ENCODE measurements at regions not wholly inside any gene's neighbourhood (a gene's known extent, or its start where the extent isn't known, plus 50 kb on each side); places are given as distances from the start of the nearest gene placed in this dataset.

DNA sequence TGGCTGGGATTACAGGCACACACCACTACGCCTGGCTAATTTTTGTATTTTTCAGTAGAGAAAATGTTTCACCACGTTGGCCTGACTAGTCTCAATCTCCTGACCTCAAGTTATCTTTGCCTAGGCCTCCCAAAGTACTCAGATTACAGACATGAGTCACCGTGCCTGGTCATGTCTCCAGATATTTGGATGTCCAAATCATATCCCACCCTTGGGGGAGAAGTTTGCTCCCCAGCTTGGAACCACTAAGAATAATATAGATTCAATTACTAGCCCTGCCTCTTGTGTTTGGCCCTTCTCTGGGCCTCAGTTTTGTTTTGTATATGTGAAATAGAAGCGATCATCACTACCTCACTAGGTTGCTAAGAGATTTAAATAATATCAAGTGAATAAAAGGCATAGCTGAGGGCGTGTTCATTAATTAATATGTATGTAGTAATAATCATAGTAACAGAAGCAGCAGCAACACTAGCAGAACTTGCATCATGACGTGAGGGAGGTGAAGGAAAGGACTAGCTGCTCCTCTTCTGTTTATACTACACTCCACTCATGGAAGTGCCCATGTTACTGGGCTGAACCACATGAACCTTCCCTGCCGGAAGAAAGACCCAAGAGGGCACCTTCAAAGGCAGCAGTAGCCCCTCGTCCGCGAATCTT lies 253.6 kb upstream of the XYLT1 start:
- no peak for DNase-seq

DNA sequence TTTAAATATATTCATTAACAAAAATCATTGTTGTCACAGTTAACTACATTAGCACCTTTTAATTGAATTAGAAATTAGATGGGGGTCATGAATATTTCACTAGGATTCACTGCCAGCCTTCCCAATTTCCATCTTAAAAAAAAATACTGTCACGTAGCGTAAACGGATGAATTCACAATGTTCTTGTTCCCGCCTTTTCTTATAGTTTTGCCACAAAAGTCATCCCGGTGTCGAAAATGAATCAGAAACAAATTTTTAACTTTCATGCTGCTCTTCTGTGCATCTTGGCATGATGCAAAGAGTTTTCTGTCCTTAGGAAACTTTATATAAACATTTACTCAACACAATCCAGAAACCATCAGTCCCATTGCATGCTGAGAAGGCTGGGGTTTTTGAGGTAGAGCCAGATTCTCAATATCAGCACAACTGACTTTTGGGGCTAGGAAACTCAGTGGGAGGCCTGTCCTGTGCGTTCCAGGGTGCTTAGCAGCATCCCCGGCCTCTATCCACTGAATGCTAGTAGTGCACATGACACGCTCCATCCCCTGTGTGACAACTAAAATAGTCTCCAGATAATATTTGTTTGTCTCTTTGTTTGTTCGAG lies 252.9 kb upstream of the XYLT1 start:
- DNase-seq, result no peak

DNA sequence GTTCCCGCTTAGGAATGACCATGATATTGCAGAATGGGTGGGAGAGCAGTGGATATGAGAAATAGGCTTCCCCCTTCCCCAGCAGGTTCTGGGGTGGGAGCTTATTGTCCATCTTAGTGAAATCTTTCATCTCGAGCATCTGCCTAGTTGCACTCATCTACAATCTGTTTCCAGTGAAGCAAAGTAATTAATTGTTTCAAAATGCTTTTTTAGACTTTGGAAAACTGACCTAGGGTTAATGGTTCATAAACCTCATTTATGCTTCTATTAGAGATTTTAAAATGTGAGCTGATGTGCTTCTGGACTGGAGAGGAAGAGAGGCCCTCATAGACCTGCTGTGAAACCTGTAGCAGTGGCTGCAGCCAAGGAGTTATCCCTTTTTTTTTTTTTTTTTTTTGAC lies 247.7 kb upstream of the XYLT1 start:
- no peak for DNase-seq

DNA sequence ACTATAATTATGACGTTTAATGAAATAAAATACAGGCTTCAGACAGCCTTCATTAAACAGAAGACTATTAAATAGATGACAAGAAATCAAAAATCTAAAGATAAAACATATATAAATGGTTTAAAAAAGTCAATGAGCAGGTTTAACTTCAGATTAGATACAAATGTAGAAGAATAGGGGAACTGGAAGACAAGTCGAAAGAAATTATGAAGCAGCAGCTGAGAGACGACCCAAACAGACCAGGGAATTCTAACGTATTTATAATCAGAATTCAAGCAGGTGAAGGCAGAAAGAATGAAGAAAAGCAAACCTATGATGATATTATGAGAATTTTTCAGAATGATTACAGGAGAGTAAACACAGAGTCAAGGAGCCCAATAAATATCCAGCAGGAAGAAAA lies 235.1 kb upstream of the XYLT1 start:
- no peak for DNase-seq

DNA sequence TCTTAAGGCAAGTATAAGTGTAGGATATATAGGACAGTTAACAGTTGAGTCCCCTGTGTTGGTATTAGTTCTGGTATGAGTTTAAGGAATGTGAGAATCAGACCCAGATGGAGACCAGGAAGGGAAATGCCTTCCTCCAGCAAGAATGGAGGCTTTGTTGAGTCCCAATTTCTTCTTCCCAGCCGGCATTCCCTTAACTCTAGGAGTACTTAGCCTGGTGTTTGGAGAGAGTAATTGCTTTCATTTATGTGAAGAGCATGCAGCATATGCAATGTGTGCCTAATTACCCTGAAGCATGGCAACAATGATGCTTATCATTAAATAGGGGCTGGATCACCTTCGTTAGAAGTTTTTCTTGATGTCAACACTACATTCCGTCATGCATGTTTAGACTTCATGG lies 225.9 kb upstream of the XYLT1 start:
- no peak for DNase-seq

DNA sequence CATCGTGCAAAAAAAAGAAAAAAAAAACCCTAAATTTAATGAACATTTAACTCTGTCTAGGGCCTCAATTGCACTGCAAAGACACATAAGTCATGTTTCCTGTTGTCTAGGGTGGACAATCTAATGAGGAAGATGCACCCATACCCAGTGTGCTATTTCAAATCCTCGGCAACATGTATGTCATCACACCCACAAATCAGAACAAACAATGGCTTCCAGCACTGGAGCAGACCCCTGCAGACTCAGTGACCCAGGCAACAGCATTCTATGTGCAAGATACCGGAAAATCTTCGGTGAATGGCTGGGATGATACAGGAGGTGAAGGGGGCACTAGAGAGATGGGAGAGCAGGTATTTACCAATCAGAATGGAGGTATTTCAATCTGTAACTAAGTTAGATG lies 221.7 kb upstream of the XYLT1 start:
- DNase-seq, result no peak

DNA sequence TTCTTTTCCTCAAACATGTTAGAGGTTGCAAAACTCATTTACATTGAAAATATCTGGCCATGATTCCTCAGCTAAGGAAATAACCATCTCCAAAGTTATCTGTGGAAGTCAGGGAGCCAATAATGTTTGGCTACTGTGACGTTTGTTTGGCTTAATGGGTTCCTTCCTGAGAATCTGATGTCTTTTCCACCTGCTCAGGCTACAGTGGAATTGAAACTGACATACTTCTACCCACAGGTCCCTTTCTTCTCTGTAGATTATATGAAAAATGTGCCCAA lies 221.1 kb upstream of the XYLT1 start:
- no peak for DNase-seq

DNA sequence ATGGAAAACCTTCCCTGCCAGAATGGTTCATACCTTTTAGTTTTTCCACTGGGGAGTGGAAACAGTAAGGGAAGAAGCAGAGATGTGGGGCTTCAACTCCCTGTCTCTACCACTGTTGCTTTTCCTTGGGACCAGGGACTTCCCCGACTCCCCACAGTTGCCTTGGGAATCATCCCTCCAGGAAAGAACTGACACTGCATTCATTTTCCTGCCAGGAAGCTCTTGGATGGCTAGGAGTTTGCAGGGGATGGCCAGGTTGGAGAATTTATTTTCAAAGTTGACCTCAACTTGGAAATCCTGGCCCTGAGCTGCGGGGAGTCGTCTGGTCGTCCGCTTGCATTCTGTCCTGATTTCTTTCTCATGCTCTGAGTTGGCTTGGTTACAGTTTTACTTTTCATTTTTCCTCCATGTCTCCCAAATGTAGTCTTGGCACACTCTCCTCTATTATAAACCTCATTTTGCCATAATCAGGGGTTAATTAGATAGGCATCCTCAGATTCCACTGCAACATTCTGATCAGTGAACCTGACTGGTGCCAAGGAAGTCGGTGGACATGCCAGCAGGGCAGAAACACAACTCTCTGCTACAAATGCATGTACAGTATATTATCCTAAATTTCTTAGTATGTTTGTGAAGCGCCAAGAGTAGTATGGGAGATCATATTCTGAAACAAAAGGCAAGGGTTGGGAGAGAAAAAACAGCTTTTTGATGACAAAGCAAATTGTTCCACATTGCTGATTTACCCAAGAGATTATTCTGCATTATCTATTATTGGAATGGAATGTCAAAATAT lies 220.5 kb upstream of the XYLT1 start:
- no peak for DNase-seq

DNA sequence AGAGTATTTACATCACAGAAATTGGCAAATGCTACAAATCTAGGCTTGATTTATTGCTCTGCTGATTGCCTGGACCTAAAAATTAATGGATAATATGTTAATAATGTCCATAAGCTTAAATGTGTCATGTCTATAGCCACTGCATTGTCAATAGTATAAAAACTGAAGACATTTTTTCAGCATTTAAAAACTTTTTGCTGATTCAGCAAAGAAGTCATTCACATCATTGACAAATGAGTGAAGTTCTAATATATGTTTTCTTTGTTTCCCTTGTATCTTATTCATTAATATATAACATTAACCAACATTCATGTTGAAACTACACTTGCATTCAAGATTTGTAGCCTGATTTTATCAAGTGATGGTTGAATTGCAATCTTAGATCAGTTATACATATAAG lies 214.7 kb upstream of the XYLT1 start:
- DNase-seq, result no peak

DNA sequence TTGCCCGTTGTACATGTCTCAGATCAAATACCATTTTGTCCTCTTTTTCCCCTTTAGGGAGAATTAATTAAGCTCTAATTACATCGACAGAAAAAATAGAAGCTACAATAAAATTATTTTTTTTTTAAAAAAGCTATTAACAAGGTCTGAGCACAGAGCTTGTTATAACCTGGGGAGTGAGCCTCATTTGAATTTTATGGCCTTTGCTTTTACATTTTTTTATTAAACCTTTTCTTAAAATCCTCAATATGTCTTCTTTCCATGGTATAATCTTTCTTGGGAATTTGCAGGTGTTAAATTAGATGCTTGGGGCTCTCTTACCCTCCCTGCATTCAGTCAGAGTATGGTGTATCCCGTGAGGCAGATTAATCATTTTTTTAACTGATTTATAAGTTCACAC lies 212.5 kb upstream of the XYLT1 start:
- DNase-seq, result no peak

DNA sequence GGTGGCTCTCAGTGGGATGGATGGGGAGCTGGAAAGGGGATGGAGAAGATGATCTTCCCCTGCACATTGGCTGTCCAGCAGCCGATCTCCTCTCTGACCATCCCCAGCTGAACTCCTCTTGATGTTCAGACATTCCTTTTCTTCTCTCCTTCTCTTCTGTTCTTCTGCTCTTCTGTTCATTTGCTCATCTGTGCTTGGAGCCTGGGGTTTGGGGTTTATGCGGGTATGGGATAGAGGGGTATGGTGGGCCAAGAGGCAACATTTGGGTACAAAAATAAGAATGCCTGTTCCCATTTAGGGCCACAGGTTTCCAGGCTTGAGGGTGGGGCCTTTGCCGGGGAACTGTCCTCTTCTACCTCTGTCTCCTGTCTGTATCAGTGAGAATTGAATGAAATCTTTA lies 205.4 kb upstream of the XYLT1 start:
- no peak for DNase-seq

DNA sequence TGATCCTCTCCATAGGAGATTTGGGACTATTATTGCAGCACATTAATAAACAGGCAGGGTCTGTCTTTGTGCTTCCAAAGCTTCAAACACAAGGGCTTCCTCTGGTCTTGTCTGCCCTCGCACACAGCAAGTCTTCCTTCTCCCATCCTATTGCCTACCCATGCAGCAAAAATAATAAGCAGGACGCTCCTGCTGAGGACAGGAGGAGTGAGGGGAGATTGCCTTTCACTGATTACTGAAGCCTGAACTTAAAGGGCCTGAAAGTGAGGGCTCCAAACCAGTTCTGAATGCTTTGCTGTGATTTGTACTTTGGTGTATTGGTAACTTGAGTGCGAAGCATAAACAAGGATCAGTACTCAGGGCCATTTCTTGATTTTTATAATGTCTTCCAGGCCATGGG lies 197.6 kb upstream of the XYLT1 start:
- no peak for DNase-seq

DNA sequence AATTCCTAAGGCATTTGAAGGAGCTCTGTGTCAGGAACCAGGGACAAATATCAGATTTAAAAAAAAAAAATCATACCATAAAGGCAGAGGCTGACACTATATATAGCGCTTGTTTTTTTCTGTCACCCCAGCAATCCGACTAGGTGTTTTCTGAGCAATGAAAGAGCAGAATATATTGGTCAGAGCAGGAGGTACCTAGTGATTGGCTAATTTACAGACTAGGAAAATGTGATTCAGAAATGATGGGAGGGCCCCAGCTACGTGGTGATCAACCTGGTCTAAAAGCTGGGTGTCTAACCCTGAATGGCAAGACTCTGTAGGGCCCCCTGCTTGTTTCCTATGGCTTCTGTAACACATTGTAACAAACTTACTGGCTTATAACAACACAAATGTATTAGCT lies 195.5 kb upstream of the XYLT1 start:
- no peak for DNase-seq

DNA sequence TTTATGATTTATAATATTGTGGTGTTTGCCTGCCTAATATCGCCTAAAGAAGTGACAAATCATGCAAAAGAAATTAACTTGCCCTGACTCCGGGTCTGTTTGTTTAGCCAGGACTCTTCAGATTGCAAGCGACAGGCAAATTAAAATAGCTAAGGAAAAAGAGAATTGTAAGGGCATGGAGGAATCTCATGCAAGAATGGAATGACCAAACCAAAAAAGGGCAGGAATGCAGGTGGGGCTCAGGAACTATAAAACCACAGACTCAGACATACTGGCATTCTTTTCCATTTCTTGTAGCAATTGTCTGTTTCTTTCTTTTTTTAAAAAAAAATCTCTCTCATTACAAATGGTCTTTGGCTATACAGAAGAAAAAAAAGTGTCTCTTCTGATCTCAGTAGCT lies 188.1 kb upstream of the XYLT1 start:
- DNase-seq, result no peak

DNA sequence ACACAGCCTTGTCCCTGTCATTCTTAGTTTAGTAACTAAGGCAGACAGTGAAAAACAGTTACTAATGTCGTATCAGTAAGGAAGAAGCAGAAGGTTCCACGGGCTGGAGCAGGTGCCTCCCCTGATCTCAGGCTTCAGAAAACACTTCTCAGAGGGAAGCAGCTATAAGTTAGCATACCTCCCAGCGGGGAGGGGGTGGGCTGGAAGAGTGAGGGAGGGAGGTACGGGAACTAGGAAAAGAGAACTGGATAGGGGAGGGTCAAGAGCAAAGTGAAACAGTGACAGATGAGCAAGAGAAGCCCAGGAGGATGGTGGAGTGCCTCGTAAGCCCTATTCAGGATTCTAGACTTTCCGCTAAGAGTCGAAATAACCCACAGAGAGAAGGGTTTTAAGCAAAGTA lies 186.3 kb upstream of the XYLT1 start:
- no peak for DNase-seq

DNA sequence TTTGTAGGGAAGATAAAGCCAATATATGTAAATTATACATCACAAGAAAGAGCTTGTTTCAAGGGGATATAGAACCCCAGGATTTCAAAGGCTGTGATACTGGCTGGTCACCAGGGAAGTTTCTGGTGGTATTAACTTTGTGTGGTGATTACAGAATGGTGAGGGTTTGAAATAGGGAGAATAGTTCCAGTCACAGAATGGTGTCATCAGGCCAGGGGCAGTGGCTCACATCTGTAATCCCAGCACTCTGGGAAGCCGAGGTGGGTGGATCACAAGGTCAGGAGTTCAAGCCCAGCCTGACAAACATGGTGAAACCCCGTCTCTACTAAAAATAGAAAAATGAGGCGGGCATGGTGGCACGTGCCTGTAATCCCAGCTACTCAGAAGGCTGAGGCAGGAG lies 183.8 kb upstream of the XYLT1 start:
- no peak for DNase-seq

DNA sequence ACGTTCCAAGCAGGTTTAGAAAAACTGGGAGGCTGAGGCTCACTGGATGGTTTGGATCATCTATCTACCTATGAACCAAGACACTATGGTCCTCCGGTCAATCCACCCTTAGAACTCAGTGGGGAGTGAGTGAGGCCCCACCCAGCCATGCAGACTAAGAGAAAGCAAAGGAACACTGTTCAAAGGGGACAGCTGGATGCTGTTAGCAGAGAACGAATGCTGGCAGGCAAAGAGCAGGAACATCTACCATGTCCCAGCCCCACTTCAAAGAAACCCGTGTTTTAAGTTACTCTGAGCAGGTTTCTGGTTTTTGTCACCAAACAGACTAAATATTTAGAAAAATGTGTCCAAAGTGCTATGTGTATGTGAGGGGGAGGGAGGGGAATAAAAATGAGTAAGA lies 183.4 kb upstream of the XYLT1 start:
- no peak for DNase-seq

DNA sequence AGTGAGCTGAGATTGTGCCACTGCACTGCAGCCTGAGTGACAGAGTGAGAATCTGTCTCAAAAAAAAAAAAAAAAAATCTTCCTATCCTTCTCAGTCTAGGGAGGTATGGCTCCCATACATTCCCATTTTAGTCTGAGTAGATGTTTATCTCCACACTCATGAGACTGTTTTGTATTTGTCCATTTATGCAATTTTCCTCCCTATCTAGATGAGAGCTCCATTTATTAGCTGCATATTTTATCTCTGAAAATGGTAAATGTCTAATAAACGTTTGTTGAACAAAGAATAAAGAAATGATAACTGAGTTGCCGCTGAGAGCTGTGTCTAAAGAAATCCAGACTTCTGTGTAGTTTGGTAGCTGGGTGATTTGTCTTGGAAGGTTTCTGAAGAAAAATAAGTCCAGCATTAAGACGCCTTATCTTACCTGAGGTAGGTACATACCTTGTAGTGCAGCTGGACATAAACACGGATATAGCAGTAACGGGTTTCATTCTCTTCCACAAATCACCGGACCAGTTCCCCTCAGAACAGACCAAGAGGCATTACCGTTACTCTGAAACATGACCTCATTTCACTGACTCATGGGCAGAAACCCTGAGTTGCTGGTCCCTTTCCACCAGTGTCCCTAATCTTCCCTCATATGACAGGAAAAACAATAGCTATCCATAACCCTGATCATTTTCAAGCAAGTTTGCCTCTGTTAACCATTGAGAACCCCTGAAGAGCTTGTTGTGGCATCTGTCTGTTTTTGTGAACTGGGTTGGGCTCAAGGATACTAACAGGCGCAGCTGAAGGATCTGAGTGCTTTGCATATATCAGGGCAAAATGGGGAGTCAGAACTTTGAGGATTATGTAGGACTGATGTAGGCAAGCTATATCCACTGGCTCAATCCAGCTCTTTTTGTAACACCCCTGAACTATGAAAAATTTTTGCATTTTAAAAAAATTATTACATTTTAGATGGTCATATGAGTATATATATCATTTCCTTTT lies 177.4 kb upstream of the XYLT1 start:
- no peak for DNase-seq

DNA sequence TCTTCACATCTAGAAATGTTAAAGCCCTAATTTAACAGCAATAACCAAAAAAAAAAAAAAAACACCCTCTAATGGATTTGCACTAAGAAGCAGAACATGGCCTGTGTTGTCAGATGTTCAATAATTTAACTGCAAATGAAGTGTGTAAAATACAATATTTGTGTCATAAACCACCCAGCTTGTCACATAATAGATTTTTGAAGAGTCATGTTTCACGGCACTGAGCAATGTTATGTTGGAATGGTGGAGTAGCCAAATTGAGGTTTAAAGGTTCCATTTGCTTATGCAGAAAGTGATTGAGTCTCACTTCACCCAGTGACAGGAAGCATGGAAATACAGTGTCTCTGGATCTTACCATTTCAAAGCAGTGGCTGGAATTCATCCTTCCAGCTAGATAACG lies 173.2 kb upstream of the XYLT1 start:
- DNase-seq, result no peak

DNA sequence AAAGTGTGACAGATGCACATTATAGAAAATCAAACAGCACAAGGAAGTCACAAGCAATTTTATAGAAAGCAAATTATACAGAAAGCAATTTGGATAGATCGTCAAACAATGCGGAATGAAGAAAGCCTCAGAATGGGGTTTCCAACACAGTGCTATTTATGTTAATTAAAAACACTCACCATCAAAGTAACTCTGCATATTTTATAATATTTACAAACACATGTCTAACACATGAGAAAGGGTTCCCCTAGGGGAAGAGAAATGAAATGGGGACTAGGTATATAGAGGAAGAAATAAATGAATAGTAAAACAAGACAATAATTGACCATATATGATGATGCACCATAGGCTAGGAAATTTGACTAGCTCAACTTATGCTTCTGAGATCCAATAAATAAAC lies 171.2 kb upstream of the XYLT1 start:
- no peak for DNase-seq

DNA sequence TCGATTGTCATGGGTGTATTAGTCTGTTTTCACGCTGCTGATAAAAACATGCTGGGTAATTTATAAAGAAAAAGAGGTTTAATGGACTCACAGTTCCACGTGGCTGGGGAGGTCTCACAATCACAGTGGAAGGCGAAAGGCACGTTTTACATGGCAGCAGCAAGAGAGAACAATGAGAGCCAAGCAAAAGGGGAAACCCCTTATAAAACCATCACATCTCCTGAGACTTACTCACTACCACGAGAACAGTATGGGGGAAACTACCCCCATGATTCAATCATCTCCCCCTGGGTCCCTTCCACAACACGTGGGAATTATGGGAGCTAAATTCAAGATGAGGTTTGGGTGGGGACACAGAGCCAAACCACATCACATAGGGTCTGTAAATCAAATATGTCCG lies 167.4 kb upstream of the XYLT1 start:
- no peak for DNase-seq

DNA sequence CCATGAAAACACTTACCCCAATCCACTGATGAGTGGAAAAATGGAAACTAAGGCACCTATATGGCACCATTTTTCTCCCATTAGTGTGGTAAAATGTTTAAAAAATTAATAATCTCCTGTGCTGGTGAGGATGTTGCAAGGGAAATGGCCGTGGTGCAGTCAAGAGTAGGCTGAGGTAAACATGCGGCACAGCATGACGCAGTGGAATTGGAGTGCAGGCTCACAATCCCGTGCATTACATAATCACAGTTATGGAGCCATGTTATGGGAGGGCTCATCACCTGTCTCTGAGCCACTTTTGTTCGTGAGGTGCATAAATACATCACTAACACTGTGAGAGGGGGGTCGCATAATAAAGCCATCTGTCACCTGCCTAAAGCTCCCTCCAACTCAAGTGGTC lies 164.4 kb upstream of the XYLT1 start:
- no peak for DNase-seq

DNA sequence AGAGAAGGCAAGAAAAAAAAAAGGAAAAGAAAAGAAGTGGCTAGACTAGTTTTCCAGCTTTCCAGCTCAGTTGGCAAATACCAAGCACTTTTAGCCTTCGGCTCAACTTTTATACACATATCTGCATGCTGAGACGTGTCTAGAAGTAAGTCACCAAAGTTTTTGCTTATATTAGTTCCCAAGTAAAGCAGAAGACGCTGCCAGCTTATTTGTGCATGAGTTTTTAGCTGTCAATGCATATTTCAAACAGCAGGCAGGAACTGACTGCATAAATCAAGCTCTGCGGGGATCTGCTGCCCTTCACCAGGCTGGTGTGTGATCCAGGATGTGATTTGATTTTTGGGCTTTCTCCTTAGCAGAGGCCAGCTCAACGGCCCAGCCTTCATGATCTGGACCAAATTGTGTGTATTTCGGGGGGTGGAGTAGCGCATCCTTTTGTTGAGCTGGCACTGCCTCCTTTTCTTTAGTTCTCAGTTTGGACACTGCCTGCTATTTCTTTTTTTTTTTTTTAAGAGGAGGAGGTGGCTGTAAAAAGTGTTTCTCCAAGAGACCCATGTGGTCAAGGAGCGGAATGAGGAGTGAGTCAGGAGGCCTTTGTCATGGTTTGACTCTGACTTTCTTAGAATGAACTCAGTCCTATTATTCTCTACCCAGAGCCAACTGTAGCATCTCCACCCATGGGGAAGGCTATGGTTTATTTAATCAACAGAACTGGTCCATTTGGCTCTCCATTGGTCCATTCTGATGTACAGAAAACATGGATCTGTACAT lies 162.6 kb upstream of the XYLT1 start:
- DNase-seq, result no peak

Data from DMS153 (cell line).